ENCODE measurements at regions not wholly inside any gene's neighbourhood (a gene's known extent, or its start where the extent isn't known, plus 50 kb on each side); places are given as distances from the start of the nearest gene placed in this dataset.

GRCh38 chr2:153043385-153043784 lies 325.0 kb downstream of the ARL6IP6 start:
- WGBS: 67% methylated on average over 1 of the region's 1 CpG
- TF ChIP-seq REST (IDR thresholded peaks at IDR 0.05): no peak
- TF ChIP-seq SP1 (IDR thresholded peaks at IDR 0.05): no peak
- no peak for TF ChIP-seq ZBTB33 (IDR thresholded peaks at IDR 0.05)
- no peak for TF ChIP-seq ATF3 (IDR thresholded peaks at IDR 0.05)
- TF ChIP-seq MAX (IDR thresholded peaks at IDR 0.05): no peak
- TF ChIP-seq RXRA (IDR thresholded peaks at IDR 0.05): no peak
- TF ChIP-seq EGR1 (IDR thresholded peaks at IDR 0.05; ENCODE audit: low read depth in 2 of 2): no peak
- no peak for TF ChIP-seq RAD21 (IDR thresholded peaks at IDR 0.05)
- TF ChIP-seq FOXA1 (IDR thresholded peaks at IDR 0.05): no peak
- TF ChIP-seq GABPA (IDR thresholded peaks at IDR 0.05 in 1 of 2, conservative IDR thresholded peaks at IDR 0.05 in 1 of 2): no peak
- TF ChIP-seq YY1 (IDR thresholded peaks at IDR 0.05): no peak
- TF ChIP-seq NR2F2 (IDR thresholded peaks at IDR 0.05): no peak
- no peaks in the 10 kb centered on the region for H3K36me3 ChIP-seq (ENCODE audit: control insufficient read depth in 4 of 4, insufficient read depth in 3 of 4, low read depth in 1 of 4, low read length in 3 of 4)
- H3K27me3 ChIP-seq (ENCODE audit: control insufficient read depth in 4 of 4, insufficient read depth in 4 of 4, low read length in 3 of 4): peaks cover 0 to 3% (median under 1%) of the 10 kb centered on the region in 4 donors
- H3K9me3 ChIP-seq (ENCODE audit: control insufficient read depth in 4 of 4, low read length in 3 of 4): peaks cover 0 to 3% (median 0%) of the 10 kb centered on the region in 4 donors
- H3K4me1 ChIP-seq (ENCODE audit: control insufficient read depth in 4 of 4, insufficient read depth in 4 of 4, low read length in 3 of 4): no peaks in the 10 kb centered on the region
- DNase-seq (ENCODE audit: low spot score): no peak
- no peak overlapping the region for H3K27ac ChIP-seq (ENCODE audit: low read depth in 1 of 2, low read length in 2 of 2)
- no peak overlapping the region for H3K9ac ChIP-seq (ENCODE audit: low read depth in 1 of 2, low read length in 2 of 2)
- no peak overlapping the region for H3K4me3 ChIP-seq (ENCODE audit: low read depth in 1 of 3, low read length in 3 of 3)

- no peak for TF ChIP-seq HNF4A (conservative IDR thresholded peaks at IDR 0.05)
- TF ChIP-seq NR2F2 (IDR thresholded peaks at IDR 0.05): no peak
- TF ChIP-seq MAX (IDR thresholded peaks at IDR 0.05): no peak
- TF ChIP-seq REST (IDR thresholded peaks at IDR 0.05): no peak
These were observed 310.2 kb downstream of the ARL6IP6 start for GRCh38 chr2:153028626-153029025.

More at GRCh38 chr2:153028626-153029025, 310.2 kb downstream of the ARL6IP6 start:
- no peaks in the 10 kb centered on the region for H3K27me3 ChIP-seq (ENCODE audit: control insufficient read depth in 4 of 4, insufficient read depth in 4 of 4, low read length in 3 of 4)
- no peak for DNase-seq (ENCODE audit: low spot score)
- H3K27ac ChIP-seq (ENCODE audit: low read depth in 1 of 2, low read length in 2 of 2): no peak overlapping the region
- H3K4me3 ChIP-seq (ENCODE audit: low read depth in 1 of 3, low read length in 3 of 3): no peak overlapping the region
- H3K9ac ChIP-seq (ENCODE audit: low read depth in 1 of 2, low read length in 2 of 2): no peak overlapping the region
- H3K9me3 ChIP-seq (ENCODE audit: control insufficient read depth in 4 of 4, low read length in 3 of 4): peaks cover 0 to 4% (median 0%) of the 10 kb centered on the region in 4 donors
- H3K36me3 ChIP-seq (ENCODE audit: control insufficient read depth in 4 of 4, insufficient read depth in 3 of 4, low read depth in 1 of 4, low read length in 3 of 4): no peaks in the 10 kb centered on the region
- no peaks in the 10 kb centered on the region for H3K4me1 ChIP-seq (ENCODE audit: control insufficient read depth in 4 of 4, insufficient read depth in 4 of 4, low read length in 3 of 4)
- 86% methylated on average over 2 of the region's 2 CpGs for WGBS

All from liver (tissue), 7 donors.